Endothelial cell of umbilical vein (primary cell): ENCODE measurements at regions not wholly inside any gene's neighbourhood (a gene's known extent, or its start where the extent isn't known, plus 50 kb on each side); places are given as distances from the start of the nearest gene placed in this dataset.

Source experiments
- BruUV-seq: library from RNA; stranded (reverse); fragments of 400-500 nt; replicated peaks from 2 replicates; lab custom pipeline; 2021; lab: Mats Ljungman, UMichigan
- CTCF ChIA-PET: fragments of 300-600, 350-600 bp; sonication (Branson Sonifier 250); formaldehyde crosslinking; loops from one replicate; lab custom pipeline; 2021; ENCODE audit warnings: antibody characterized with exemption, inconsistent platforms; lab: Charles Lee
- POLR2A ChIA-PET: fragments of 300-600, 350-600 bp; sonication (Branson Sonifier 250); formaldehyde crosslinking; loops from one replicate; lab custom pipeline; 2021; ENCODE audit warnings: antibody characterized with exemption, inconsistent platforms; lab: Charles Lee
- DNase-seq: peaks from one replicate; pipeline ENCODE4 v3.0.0-alpha.2; 2011; ENCODE audit warnings: low read depth, low spot score
- FAIRE-seq: peaks from 2 replicates; lab custom pipeline; 2011; peaks lifted over from hg19 to GRCh38; lab: Jason Lieb, UNC
- H2AFZ ChIP-seq: 2 replicates; pipeline ENCODE4 v1.6.0; 2012; ENCODE audit warnings: low read depth, low read length, control low read depth, inconsistent platforms
- H3K27ac ChIP-seq: 2 replicates; pipeline ENCODE4 v1.5.1; 2011; ENCODE audit warnings: low read depth, mild to moderate bottlenecking, control low read depth, low read length, moderate library complexity; ENCODE audit not compliant: insufficient read depth
- H3K27me3 ChIP-seq, 2 experiments: 2 replicates each; pipeline versions ENCODE4 v1.6.0 to v1.6.1; 2011; ENCODE audit warnings: low read length in 2 of 2, mixed read lengths in 1 of 2; ENCODE audit not compliant: control insufficient read depth in 2 of 2, insufficient read depth in 2 of 2
- H3K36me3 ChIP-seq, 2 experiments: 2 replicates in 1 of 2; 3 replicates in 1 of 2; pipeline ENCODE4 v1.5.1; 2011; ENCODE audit warnings: low read length in 2 of 2, mild to moderate bottlenecking in 1 of 2, moderate library complexity in 1 of 2; ENCODE audit not compliant: control insufficient read depth in 2 of 2, insufficient read depth in 2 of 2; ENCODE audit errors: extremely low read depth in 1 of 2
- H3K4me1 ChIP-seq: 3 replicates; pipeline ENCODE4 v1.5.1; 2011; ENCODE audit warnings: mild to moderate bottlenecking, low read length; ENCODE audit not compliant: control insufficient read depth, insufficient read depth; ENCODE audit errors: extremely low read depth
- H3K4me2 ChIP-seq: 2 replicates; pipeline ENCODE4 v1.6.1; 2011; ENCODE audit warnings: low read length, control low read depth, mixed read lengths; ENCODE audit not compliant: insufficient read depth
- H3K4me3 ChIP-seq, 3 experiments: fragments of 200-600 bp in 1 of 3; sonication (generic), shearing (Covaris generic) in 1 of 3; replicated peaks in 1 of 3; 2 replicates each; pipeline ENCODE4 v1.5.1; 2011 to 2016; ENCODE audit warnings: control low read depth in 3 of 3, low read length in 3 of 3, mild to moderate bottlenecking in 2 of 3, inconsistent platforms in 1 of 3, low read depth in 1 of 3, moderate library complexity in 1 of 3; ENCODE audit not compliant: insufficient read depth in 1 of 3
- H3K79me2 ChIP-seq: 2 replicates; pipeline ENCODE4 v1.6.0; 2012; ENCODE audit warnings: low read length, inconsistent platforms; ENCODE audit not compliant: control insufficient read depth, insufficient read depth
- H3K9ac ChIP-seq: replicated peaks from 2 replicates; pipeline ENCODE3; 2011; ENCODE audit warnings: low read length, control low read depth; ENCODE audit not compliant: insufficient read depth; ENCODE audit errors: extremely low read depth
- H3K9me1 ChIP-seq: replicated peaks from 3 replicates; pipeline ENCODE4 v1.6.0; 2011; ENCODE audit warnings: mild to moderate bottlenecking, low read length; ENCODE audit not compliant: control insufficient read depth, insufficient read depth; ENCODE audit errors: extremely low read depth
- H3K9me3 ChIP-seq: replicated peaks from 2 replicates; pipeline ENCODE4 v1.5.1; 2012; ENCODE audit warnings: low read length, inconsistent platforms; ENCODE audit not compliant: control insufficient read depth, insufficient read depth
- H4K20me1 ChIP-seq: replicated peaks from 2 replicates; pipeline ENCODE3; 2011; ENCODE audit warnings: mild to moderate bottlenecking, low read length; ENCODE audit not compliant: control insufficient read depth, insufficient read depth; ENCODE audit errors: extremely low read depth
- CTCF ChIP-seq, 2 donors: IDR thresholded peaks; 1 replicate in 1 of 2; 2 replicates in 1 of 2; pipeline ENCODE4 v1.5.1; 2011; ENCODE audit warnings: low read length in 2 of 2, mild to moderate bottlenecking in 2 of 2, moderate library complexity in 2 of 2, control low read depth in 1 of 2, inconsistent platforms in 1 of 2, low read depth in 1 of 2; ENCODE audit not compliant: insufficient read depth in 1 of 2; ENCODE audit errors: extremely low read depth in 1 of 2
- EZH2 ChIP-seq: IDR thresholded peaks from 2 replicates; pipeline ENCODE4 v1.6.1; 2012; ENCODE audit warnings: borderline replicate concordance, low read depth, mild to moderate bottlenecking, moderate library complexity, low read length, inconsistent platforms; ENCODE audit not compliant: severe bottlenecking
- FOS ChIP-seq: IDR thresholded peaks from 2 replicates; pipeline ENCODE4 v1.6.1; 2011; ENCODE audit warnings: mild to moderate bottlenecking, low read length, moderate library complexity, borderline replicate concordance; ENCODE audit not compliant: insufficient read depth
- GATA2 ChIP-seq: IDR thresholded peaks from 2 replicates; pipeline ENCODE4 v1.7.0; 2011; ENCODE audit warnings: low read depth, mild to moderate bottlenecking, moderate library complexity, mixed read lengths, low read length; ENCODE audit not compliant: insufficient read length, insufficient read depth
- JUN ChIP-seq: IDR thresholded peaks from 2 replicates; pipeline ENCODE4 v1.6.1; 2011; ENCODE audit warnings: borderline replicate concordance, low read depth; ENCODE audit not compliant: insufficient read length, insufficient read depth
- MYC ChIP-seq: IDR thresholded peaks from one replicate; pipeline ENCODE4 v1.6.1; 2011; ENCODE audit warnings: mild to moderate bottlenecking, low read depth, low read length
- POLR2A ChIP-seq: IDR thresholded peaks from 2 replicates; pipeline ENCODE4 v1.6.1; 2012; ENCODE audit warnings: low read depth, mild to moderate bottlenecking, control low read depth, low read length
- POLR2AphosphoS5 ChIP-seq: IDR thresholded peaks from 2 replicates; pipeline ENCODE4 v1.6.1; 2012; ENCODE audit warnings: low read depth, mild to moderate bottlenecking, control low read depth, low read length, moderate library complexity; ENCODE audit not compliant: insufficient read depth
- dilution Hi-C: fragments of 300-500 bp; cut with MboI; formaldehyde crosslinking; loops from one replicate; pipeline ENCODE4 v1.15.0; 2019; ENCODE audit warnings: low sequenced_read_pairs; ENCODE audit not compliant: extremely low pct_ligation_motif_present
- intact Hi-C: fragments of 100-400 bp; cut with micrococcal nuclease; formaldehyde crosslinking; loops from one replicate; pipeline ENCODE4 v1.10.0; 2022
- TF ChIP-seq, protein P1 (sequence below): IDR thresholded peaks from 2 replicates; pipeline ENCODE4 v1.6.1; 2011; ENCODE audit not compliant: insufficient read depth, insufficient read length

DNA sequence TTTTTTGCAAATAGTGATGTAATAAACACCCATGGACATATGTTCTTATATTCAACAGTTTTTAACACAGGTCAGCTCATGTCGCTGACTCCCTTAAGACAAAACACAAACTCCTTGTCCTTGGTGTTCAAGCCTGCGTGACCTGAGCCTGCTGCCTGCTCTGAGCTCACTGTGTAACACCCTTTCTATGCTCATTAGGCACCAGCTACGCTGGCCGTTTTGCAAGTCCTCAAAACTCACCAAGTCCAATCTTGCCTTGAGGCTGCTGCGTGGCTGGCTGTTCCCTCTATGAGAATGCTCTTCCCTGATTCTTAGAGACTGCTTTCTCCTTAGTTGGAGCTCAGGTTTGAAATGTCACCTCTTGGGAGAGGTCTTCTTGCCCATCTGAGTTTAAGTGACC is 100.5 kb upstream of the GLI2 start:
- Histone ChIP-seq H3K4me3 (no peak overlapping the region), H3K9me3 (no peaks in the 10 kb centered on the region), H3K27me3 (peaks cover 2 to 3% of the 10 kb centered on the region in 2 experiments), H2AFZ (no peak overlapping the region), H3K27ac (no peak overlapping the region), H3K4me2 (no peak overlapping the region), H3K4me1 (no peaks in the 10 kb centered on the region), H3K9me1 (no peaks in the 10 kb centered on the region), H4K20me1 (no peaks in the 10 kb centered on the region), H3K9ac (no peak overlapping the region), H3K79me2 (no peaks in the 10 kb centered on the region), H3K36me3 (no peaks in the 10 kb centered on the region)
- no peak for DNase-seq
- CTCF ChIA-PET: no interaction called here
- POLR2A ChIA-PET: no interaction called here
- no peak for FAIRE-seq
- TF ChIP-seq CTCF (IDR thresholded peaks at IDR 0.05; ENCODE audit: extremely low read depth in 1 of 2, insufficient read depth in 1 of 2, low read depth in 1 of 2, low read length in 2 of 2) (no peak), POLR2AphosphoS5 (no peak)
- intact Hi-C loops: no loop called here
- dilution Hi-C loops: no loop called here
- BruUV-seq: no TSS peak

DNA sequence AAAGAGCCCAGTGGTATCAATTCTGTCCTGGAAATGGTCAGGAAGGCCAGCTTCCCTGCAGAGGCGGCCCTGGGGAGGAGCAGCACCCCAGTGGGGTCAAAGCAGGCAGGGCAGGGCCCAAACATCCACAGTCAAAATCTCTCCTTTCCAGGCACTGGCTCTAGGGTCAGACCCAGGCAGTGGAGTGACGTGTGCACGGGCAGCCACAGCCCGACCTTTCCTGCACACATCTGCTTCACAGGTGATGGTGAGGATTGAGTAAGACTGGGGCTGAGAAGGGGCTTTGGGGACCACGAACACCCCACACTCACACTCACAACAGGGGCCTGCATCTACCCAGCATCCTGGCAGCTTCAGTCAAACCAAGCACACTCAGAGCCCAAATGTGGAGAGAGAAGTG is 97.8 kb upstream of the GLI2 start:
- POLR2A ChIA-PET: no interaction called here
- Histone ChIP-seq H3K27me3 (peaks cover 3 to 9% of the 10 kb centered on the region in 2 experiments), H3K9me1 (no peaks in the 10 kb centered on the region), H3K79me2 (no peaks in the 10 kb centered on the region), H3K9me3 (no peaks in the 10 kb centered on the region), H3K27ac (no peak overlapping the region), H3K36me3 (no peaks in the 10 kb centered on the region), H3K4me3 (no peak overlapping the region), H4K20me1 (no peaks in the 10 kb centered on the region), H3K4me1 (no peaks in the 10 kb centered on the region), H3K9ac (no peak overlapping the region), H2AFZ (no peak overlapping the region), H3K4me2 (no peak overlapping the region)
- dilution Hi-C loops: no loop called here
- no TSS peak for BruUV-seq
- intact Hi-C loops: no loop called here
- TF ChIP-seq CTCF (IDR thresholded peaks at IDR 0.05; ENCODE audit: extremely low read depth in 1 of 2, insufficient read depth in 1 of 2, low read depth in 1 of 2, low read length in 2 of 2) (no peak), EZH2 (no peak), FOS (no peak), GATA2 (no peak), POLR2AphosphoS5 (no peak), JUN (no peak), MYC (no peak), POLR2A (no peak)
- TF ChIP-seq, protein P1, sequence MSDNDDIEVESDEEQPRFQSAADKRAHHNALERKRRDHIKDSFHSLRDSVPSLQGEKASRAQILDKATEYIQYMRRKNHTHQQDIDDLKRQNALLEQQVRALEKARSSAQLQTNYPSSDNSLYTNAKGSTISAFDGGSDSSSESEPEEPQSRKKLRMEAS: no peak
- no peak for DNase-seq
- CTCF ChIA-PET: interaction anchor here (1.2 kb wide), 1 partner anchor 8 kb away, joined by 3 read pairs; no protein-coding TSS in a partner anchor
- FAIRE-seq: no peak
